GM23338 (cell line): ENCODE measurements at regions not wholly inside any gene's neighbourhood (a gene's known extent, or its start where the extent isn't known, plus 50 kb on each side); places are given as distances from the start of the nearest gene placed in this dataset.
A peak's percentile ranks its signal among the peaks of the same experiment; 100 is the strongest.

Experiments used
- ATAC-seq: fragments of 200-7000 bp; cut with Tn5 transposase; 3 replicates; pipeline ENCODE4 v1.9.1; 2020
- DNase-seq: peaks from one replicate; pipeline ENCODE4 v3.0.0-alpha.2; 2015; ENCODE audit warnings: low spot score
- H2AFZ ChIP-seq: fragments of 200-600 bp; sonication (generic); 2 replicates; pipeline ENCODE4 v1.8.0; 2016; ENCODE audit warnings: antibody characterized with exemption, mild to moderate bottlenecking, moderate library complexity
- H3F3A ChIP-seq: fragments of 200-600 bp; sonication (generic); replicated peaks from 2 replicates; pipeline ENCODE4 v1.8.0; 2017; ENCODE audit warnings: antibody characterized with exemption, mixed run types, low read depth
- H3K27ac ChIP-seq: fragments of 200-600 bp; sonication (generic); 2 replicates; pipeline ENCODE4 v1.6.1; 2016; ENCODE audit warnings: low read depth
- H3K27me3 ChIP-seq: fragments of 200-600 bp; sonication (generic); 2 replicates; pipeline ENCODE4 v1.8.0; 2016; ENCODE audit warnings: mild to moderate bottlenecking, mixed run types, moderate library complexity; ENCODE audit not compliant: insufficient read depth
- H3K36me3 ChIP-seq: fragments of 200-600 bp; sonication (generic); 2 replicates; pipeline ENCODE4 v1.8.0; 2016; ENCODE audit warnings: mild to moderate bottlenecking; ENCODE audit not compliant: insufficient read depth
- H3K4me1 ChIP-seq: fragments of 200-600 bp; sonication (generic); 2 replicates; pipeline ENCODE4 v1.8.0; 2016; ENCODE audit warnings: mild to moderate bottlenecking, moderate library complexity; ENCODE audit not compliant: insufficient read depth
- H3K4me2 ChIP-seq: fragments of 200-600 bp; sonication (generic); 2 replicates; pipeline ENCODE4 v1.7.1; 2017; ENCODE audit warnings: mixed run types
- H3K4me3 ChIP-seq: fragments of 200-600 bp; sonication (generic); 2 replicates; pipeline ENCODE4 v1.6.1; 2016; ENCODE audit warnings: mixed run types
- H3K79me2 ChIP-seq: fragments of 200-600 bp; sonication (generic); replicated peaks from 2 replicates; pipeline ENCODE4 v1.8.0; 2017; ENCODE audit warnings: mild to moderate bottlenecking; ENCODE audit not compliant: insufficient read depth
- H3K9me2 ChIP-seq: fragments of 200-600 bp; sonication (generic); 2 replicates; pipeline ENCODE4 v1.8.0; 2017; ENCODE audit not compliant: insufficient read depth
- H4K20me1 ChIP-seq: fragments of 200-600 bp; sonication (generic); replicated peaks from 2 replicates; pipeline ENCODE4 v1.8.0; 2017; ENCODE audit warnings: mild to moderate bottlenecking; ENCODE audit not compliant: insufficient read depth
- H3K27ac Mint-ChIP-seq: 2 replicates; pipeline ENCODE4 v1.8.0; 2020; ENCODE audit warnings: inconsistent platforms, mild to moderate bottlenecking, moderate library complexity, mixed read lengths
- H3K27me3 Mint-ChIP-seq: 3 replicates; pipeline ENCODE4 v1.8.0; 2022; ENCODE audit warnings: low read depth, mild to moderate bottlenecking, moderate library complexity, mixed read lengths, inconsistent platforms; ENCODE audit not compliant: insufficient read depth, poor library complexity
- H3K36me3 Mint-ChIP-seq: 3 replicates; pipeline ENCODE4 v1.8.0; 2021; ENCODE audit warnings: low read depth, mild to moderate bottlenecking, inconsistent platforms, moderate library complexity, mixed read lengths
- H3K4me1 Mint-ChIP-seq: 3 replicates; pipeline ENCODE4 v1.8.0; 2020; ENCODE audit warnings: mild to moderate bottlenecking, inconsistent platforms, mixed read lengths
- H3K4me3 Mint-ChIP-seq: 3 replicates; pipeline ENCODE4 v1.8.0; 2021; ENCODE audit warnings: moderate library complexity, mild to moderate bottlenecking, inconsistent platforms, mixed read lengths
- H3K9me3 Mint-ChIP-seq: 3 replicates; pipeline ENCODE4 v1.8.0; 2020; ENCODE audit warnings: moderate library complexity, mild to moderate bottlenecking, inconsistent platforms, mixed read lengths
- CREB1 ChIP-seq: fragments of 250-450 bp; sonication (Bioruptor Pico); IDR thresholded peaks from 2 replicates; pipeline ENCODE4 v1.5.0; 2020; ENCODE audit warnings: low read depth, mild to moderate bottlenecking, moderate library complexity
- JUNB ChIP-seq: IDR thresholded peaks from one replicate; pipeline ENCODE4 v1.6.1; 2016; ENCODE audit warnings: antibody characterized with exemption; ENCODE audit not compliant: unreplicated experiment
- NANOG ChIP-seq: IDR thresholded peaks from 2 replicates; pipeline ENCODE4 v1.6.1; 2016; ENCODE audit warnings: antibody characterized with exemption, borderline replicate concordance
- POLR2AphosphoS5 ChIP-seq: IDR thresholded peaks from 2 replicates; pipeline ENCODE4 v1.6.1; 2016; ENCODE audit warnings: antibody characterized with exemption, low read depth
- REST ChIP-seq: IDR thresholded peaks from one replicate; pipeline ENCODE4 v1.6.1; 2018; ENCODE audit warnings: antibody characterized with exemption; ENCODE audit not compliant: unreplicated experiment
- ZNF462 ChIP-seq: fragments of 250-450 bp; sonication (Bioruptor Pico); IDR thresholded peaks from 2 replicates; pipeline ENCODE4 v1.5.0; 2020; ENCODE audit warnings: mild to moderate bottlenecking, moderate library complexity

GRCh38 chr2:236858661-236859060 lies 227.0 kb upstream of the COPS8 start (continued):
- no peak for TF ChIP-seq ZNF462 (CRISPR knock-in tag)
- TF ChIP-seq CREB1 (CRISPR knock-in tag), result no peak

GRCh38 chr2:236859908-236860307 lies 225.8 kb upstream of the COPS8 start:
- Mint-ChIP-seq H3K4me1 (peaks cover 45% of the 10 kb centered on the region), H3K9me3 (peaks cover 32% of the 10 kb centered on the region)
- no peak for TF ChIP-seq NANOG
- TF ChIP-seq ZNF462 (CRISPR knock-in tag), result no peak
- TF ChIP-seq POLR2AphosphoS5, result no peak
- TF ChIP-seq JUNB, result no peak
- no peak for TF ChIP-seq CREB1 (CRISPR knock-in tag)
- no peak for TF ChIP-seq REST

More at GRCh38 chr2:236859908-236860307, 225.8 kb upstream of the COPS8 start:
- no peak overlapping the region for H3K27ac ChIP-seq
- no peaks in the 10 kb centered on the region for H3K36me3 ChIP-seq
- Mint-ChIP-seq H3K4me3 (no peak overlapping the region), H3K27me3 (peaks cover 14% of the 10 kb centered on the region), H3K27ac (0 out of 2 replicates have a peak overlapping the region, but pooled peaks have one; percentile 12), H3K36me3 (peaks cover 17% of the 10 kb centered on the region)
- no peaks in the 10 kb centered on the region for H3K9me2 ChIP-seq
- no peaks in the 10 kb centered on the region for H3F3A ChIP-seq
- no peaks in the 10 kb centered on the region for H3K79me2 ChIP-seq
- no peaks in the 10 kb centered on the region for H4K20me1 ChIP-seq
- ATAC-seq, result peak; percentile 58
- no peaks in the 10 kb centered on the region for H3K27me3 ChIP-seq
- no peak overlapping the region for H3K4me3 ChIP-seq
- DNase-seq, result peak; percentile 25
- peak overlapping the region; percentile 72 for H3K4me2 ChIP-seq
- H2AFZ ChIP-seq, result peak overlapping the region; percentile 5; the same call in 1 of the 2 replicates
- H3K4me1 ChIP-seq, result peaks cover 36% of the 10 kb centered on the region
